GM19395 (cell line): ENCODE measurements at regions not wholly inside any gene's neighbourhood (a gene's known extent, or its start where the extent isn't known, plus 50 kb on each side); places are given as distances from the start of the nearest gene placed in this dataset.
"Not testable (repeated sequence)": the region's sequence is repeated elsewhere in the genome, so short reads cannot be mapped to it uniquely, and the experiment has no call there.

ENCODE experiments used
- ATAC-seq: cut with Tn5 transposase; IDR thresholded peaks from one replicate; pipeline ENCODE4 v1.9.1; 2021; ENCODE audit warnings: mild to moderate bottlenecking, moderate library complexity; ENCODE audit not compliant: unreplicated experiment

- no peak for ATAC-seq
Measured at GRCh38 chr20:56914532-56914931, 285.4 kb downstream of the TFAP2C start.

GRCh38 chr20:56916345-56916622 is 287.2 kb downstream of the TFAP2C start:
- ATAC-seq = no peak

GRCh38 chr20:56920041-56920440 is 290.9 kb downstream of the TFAP2C start:
- not testable (repeated sequence) for ATAC-seq

- ATAC-seq = no peak
Measured at GRCh38 chr20:56922497-56922896, 293.4 kb downstream of the TFAP2C start.

- no peak for ATAC-seq
Measured at GRCh38 chr20:56924292-56925081, 295.4 kb downstream of the TFAP2C start.

- no peak for ATAC-seq
Measured at GRCh38 chr20:56925082-56925830, 296.1 kb downstream of the TFAP2C start.

GRCh38 chr20:56925831-56926170 is 296.7 kb downstream of the TFAP2C start:
- ATAC-seq = no peak

GRCh38 chr20:56926501-56926900 is 297.4 kb downstream of the TFAP2C start:
- ATAC-seq = no peak

GRCh38 chr20:56927127-56927526 is 298.0 kb downstream of the TFAP2C start:
- no peak for ATAC-seq

GRCh38 chr20:56928007-56928406 is 298.9 kb downstream of the TFAP2C start:
- no peak for ATAC-seq

- ATAC-seq = no peak
Measured at GRCh38 chr20:56929606-56930005, 300.5 kb downstream of the TFAP2C start.

GRCh38 chr20:56930876-56931275 is 301.8 kb downstream of the TFAP2C start:
- ATAC-seq = no peak

GRCh38 chr20:56932575-56933330 is 303.6 kb downstream of the TFAP2C start:
- ATAC-seq = no peak

- no peak for ATAC-seq
Measured at GRCh38 chr20:56933331-56933698, 304.2 kb downstream of the TFAP2C start.

GRCh38 chr20:56934888-56935287 is 305.8 kb downstream of the TFAP2C start:
- ATAC-seq = no peak

- no peak for ATAC-seq
Measured at GRCh38 chr20:56940466-56940865, 311.4 kb downstream of the TFAP2C start.

- ATAC-seq = no peak
Measured at GRCh38 chr20:56941101-56941686, 312.1 kb downstream of the TFAP2C start.

GRCh38 chr20:56943946-56944945 is 315.1 kb downstream of the TFAP2C start:
- no peak for ATAC-seq

GRCh38 chr20:56945057-56945456 is 316.0 kb downstream of the TFAP2C start:
- ATAC-seq = no peak

GRCh38 chr20:56945901-56946300 is 316.8 kb downstream of the TFAP2C start:
- ATAC-seq = no peak
